GM19467 (cell line): ENCODE measurements at regions not wholly inside any gene's neighbourhood (a gene's known extent, or its start where the extent isn't known, plus 50 kb on each side); places are given as distances from the start of the nearest gene placed in this dataset.

Source experiments
- ATAC-seq: cut with Tn5 transposase; IDR thresholded peaks from one replicate; pipeline ENCODE4 v1.9.1; 2021; ENCODE audit warnings: mild to moderate bottlenecking, moderate library complexity; ENCODE audit not compliant: unreplicated experiment

GRCh38 chr21:16011719-16012118 is 281.9 kb downstream of the USP25 start:
- ATAC-seq = no peak

GRCh38 chr21:16013570-16013969 is 283.8 kb downstream of the USP25 start:
- no peak for ATAC-seq

- ATAC-seq = no peak
Observed at GRCh38 chr21:16020878-16021277, 291.1 kb downstream of the USP25 start.

GRCh38 chr21:16022116-16022515 is 292.3 kb downstream of the USP25 start:
- ATAC-seq = no peak

GRCh38 chr21:16022921-16023320 is 293.1 kb downstream of the USP25 start:
- ATAC-seq = no peak

GRCh38 chr21:16028142-16028541 is 298.4 kb downstream of the USP25 start:
- no peak for ATAC-seq

- ATAC-seq = no peak
Observed at GRCh38 chr21:16028941-16029464, 299.2 kb downstream of the USP25 start.

- ATAC-seq = no peak
Observed at GRCh38 chr21:16033193-16033592, 303.4 kb downstream of the USP25 start.

GRCh38 chr21:16034446-16035190 is 304.8 kb downstream of the USP25 start:
- ATAC-seq = no peak

- no peak for ATAC-seq
Observed at GRCh38 chr21:16037421-16037955, 307.7 kb downstream of the USP25 start.

- ATAC-seq = no peak
Observed at GRCh38 chr21:16040601-16041000, 310.8 kb downstream of the USP25 start.

GRCh38 chr21:16044676-16045075 is 314.9 kb downstream of the USP25 start:
- ATAC-seq = no peak

GRCh38 chr21:16046656-16047330 is 317.0 kb downstream of the USP25 start:
- no peak for ATAC-seq

- no peak for ATAC-seq
Observed at GRCh38 chr21:16047904-16048303, 318.1 kb downstream of the USP25 start.

GRCh38 chr21:16055014-16055413 is 325.2 kb downstream of the USP25 start:
- no peak for ATAC-seq

- ATAC-seq = no peak
Observed at GRCh38 chr21:16058896-16059295, 329.1 kb downstream of the USP25 start.

GRCh38 chr21:16059981-16060380 is 330.2 kb downstream of the USP25 start:
- ATAC-seq = no peak

GRCh38 chr21:16061194-16061593 is 331.4 kb downstream of the USP25 start:
- no peak for ATAC-seq

- ATAC-seq = no peak
Observed at GRCh38 chr21:16069178-16070112, 339.7 kb downstream of the USP25 start.

- no peak for ATAC-seq
Observed at GRCh38 chr21:16070207-16070651, 340.4 kb downstream of the USP25 start.

- ATAC-seq = no peak
Observed at GRCh38 chr21:16071092-16071491, 341.3 kb downstream of the USP25 start.
